ENCODE measurements at regions not wholly inside any gene's neighbourhood (a gene's known extent, or its start where the extent isn't known, plus 50 kb on each side); places are given as distances from the start of the nearest gene placed in this dataset.

DNA sequence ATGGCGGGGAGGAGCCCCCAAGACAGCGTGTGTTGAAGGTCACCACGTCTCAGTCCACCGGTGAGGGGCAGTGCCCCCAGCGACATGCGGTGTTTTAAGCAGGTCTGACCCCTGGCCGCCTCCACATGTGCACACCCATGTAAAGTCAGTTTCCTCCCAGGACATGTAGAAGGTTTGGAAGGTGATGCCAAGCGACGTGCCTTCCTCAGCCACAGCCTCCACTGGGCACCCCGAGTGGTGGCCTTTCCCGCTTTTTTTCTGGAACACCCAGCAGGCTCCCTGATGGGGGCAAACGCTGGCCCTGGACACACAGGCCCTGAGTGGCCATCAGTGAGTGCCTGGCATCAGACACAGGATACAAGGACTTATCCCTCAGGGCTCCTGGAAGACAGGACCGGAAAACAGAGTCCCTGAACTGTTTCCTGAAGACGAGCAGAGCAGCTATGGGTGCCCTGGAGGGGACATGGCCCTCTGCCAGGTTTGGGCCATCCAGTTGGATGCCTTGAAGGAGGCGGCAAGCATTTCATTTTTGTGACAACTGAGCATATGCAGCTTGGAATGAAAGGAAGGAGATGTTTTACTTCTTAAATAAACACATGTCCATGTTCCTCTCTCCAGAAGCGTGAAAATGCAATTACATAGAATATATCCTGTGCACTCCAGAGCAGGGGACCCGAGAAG is 275.8 kb upstream of the IRX2 start:
- TF ChIP-seq EZH2phosphoT487 (IDR thresholded peaks at IDR 0.05; ENCODE audit: insufficient read depth, low read depth) (no peak), EZH2 (IDR thresholded peaks at IDR 0.05; ENCODE audit: insufficient read depth, poor library complexity, severe bottlenecking) (no peak)

All from GM23248 (cell line).